ENCODE measurements at regions not wholly inside any gene's neighbourhood (a gene's known extent, or its start where the extent isn't known, plus 50 kb on each side); places are given as distances from the start of the nearest gene placed in this dataset.

DNA sequence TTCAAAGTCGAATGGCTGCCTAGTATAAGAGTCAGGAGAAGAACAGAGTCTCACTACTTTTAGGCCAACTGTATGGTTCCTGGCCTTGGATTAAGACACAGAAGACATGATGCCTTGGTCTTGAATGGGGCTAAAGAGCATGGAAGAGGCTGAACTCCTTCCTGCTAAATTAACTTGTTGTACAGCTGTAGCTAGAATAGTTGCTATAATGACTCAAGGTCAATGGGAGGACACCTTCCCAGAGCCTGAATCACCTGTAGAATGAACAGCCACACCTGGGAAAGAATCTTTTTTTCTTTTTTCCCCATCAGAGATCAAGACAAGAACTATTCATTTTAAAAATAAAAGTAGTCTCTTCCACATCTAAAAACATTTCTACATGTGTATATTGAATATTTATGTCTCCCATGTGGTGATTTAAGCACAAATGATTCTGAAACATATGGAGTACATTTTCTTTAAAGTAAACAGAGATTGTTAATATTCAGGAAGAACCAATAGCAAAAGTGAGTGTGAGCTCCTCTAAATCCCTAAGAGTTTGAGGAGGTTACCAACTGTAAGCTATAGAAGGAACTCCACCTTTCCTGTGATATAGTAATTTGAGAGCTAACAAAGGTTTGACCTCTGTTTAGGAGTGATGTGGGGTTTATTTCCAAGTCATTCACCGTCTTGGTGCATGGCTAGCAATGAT, 191.3 kb downstream of the TGFB2 start:
- no peak for DNase-seq (ENCODE audit: extremely low spot score)
- POLR2A ChIA-PET = no interaction called here
- CTCF ChIA-PET = interaction anchor here (2.1 kb wide), 1 partner anchor 57 kb away, joined by 5 read pairs; no protein-coding TSS in a partner anchor
- TF ChIP-seq, protein P1, sequence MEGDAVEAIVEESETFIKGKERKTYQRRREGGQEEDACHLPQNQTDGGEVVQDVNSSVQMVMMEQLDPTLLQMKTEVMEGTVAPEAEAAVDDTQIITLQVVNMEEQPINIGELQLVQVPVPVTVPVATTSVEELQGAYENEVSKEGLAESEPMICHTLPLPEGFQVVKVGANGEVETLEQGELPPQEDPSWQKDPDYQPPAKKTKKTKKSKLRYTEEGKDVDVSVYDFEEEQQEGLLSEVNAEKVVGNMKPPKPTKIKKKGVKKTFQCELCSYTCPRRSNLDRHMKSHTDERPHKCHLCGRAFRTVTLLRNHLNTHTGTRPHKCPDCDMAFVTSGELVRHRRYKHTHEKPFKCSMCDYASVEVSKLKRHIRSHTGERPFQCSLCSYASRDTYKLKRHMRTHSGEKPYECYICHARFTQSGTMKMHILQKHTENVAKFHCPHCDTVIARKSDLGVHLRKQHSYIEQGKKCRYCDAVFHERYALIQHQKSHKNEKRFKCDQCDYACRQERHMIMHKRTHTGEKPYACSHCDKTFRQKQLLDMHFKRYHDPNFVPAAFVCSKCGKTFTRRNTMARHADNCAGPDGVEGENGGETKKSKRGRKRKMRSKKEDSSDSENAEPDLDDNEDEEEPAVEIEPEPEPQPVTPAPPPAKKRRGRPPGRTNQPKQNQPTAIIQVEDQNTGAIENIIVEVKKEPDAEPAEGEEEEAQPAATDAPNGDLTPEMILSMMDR (IDR thresholded peaks at IDR 0.05; ENCODE audit: control extremely low read depth, extremely low read depth, low read depth, missing control alignments) = no peak

GRCh38 chr1:218537122-218537913, 192.2 kb downstream of the TGFB2 start:
- POLR2A ChIA-PET = no interaction called here
- DNase-seq (ENCODE audit: extremely low spot score) = no peak
- TF ChIP-seq, protein P1 (IDR thresholded peaks at IDR 0.05; ENCODE audit: control extremely low read depth, extremely low read depth, low read depth, missing control alignments) = no peak
- CTCF ChIA-PET = interaction anchor here (2.1 kb wide), 1 partner anchor 58 kb away, joined by 5 read pairs; no protein-coding TSS in a partner anchor

GRCh38 chr1:218538341-218538740, 193.2 kb downstream of the TGFB2 start:
- POLR2A ChIA-PET = no interaction called here
- no peak for DNase-seq (ENCODE audit: extremely low spot score)
- CTCF ChIA-PET = no interaction called here
- TF ChIP-seq, protein P1 (IDR thresholded peaks at IDR 0.05; ENCODE audit: control extremely low read depth, extremely low read depth, low read depth, missing control alignments) = no peak

- DNase-seq (ENCODE audit: extremely low spot score) = no peak
- TF ChIP-seq, protein P1 (IDR thresholded peaks at IDR 0.05; ENCODE audit: control extremely low read depth, extremely low read depth, low read depth, missing control alignments) = no peak
- POLR2A ChIA-PET = no interaction called here
- CTCF ChIA-PET = no interaction called here
These were observed 201.2 kb downstream of the TGFB2 start for GRCh38 chr1:218546314-218546713.

GRCh38 chr1:218547957-218548730, 203.0 kb downstream of the TGFB2 start:
- ChIA-PET POLR2A (no interaction called here), CTCF (interaction anchor here (1.3 to 2.4 kb wide), 2 partner anchors 18 to 42 kb away, joined by 3 to 5 read pairs; no protein-coding TSS in a partner anchor)
- DNase-seq (ENCODE audit: extremely low spot score) = no peak
- TF ChIP-seq, protein P1 (IDR thresholded peaks at IDR 0.05; ENCODE audit: control extremely low read depth, extremely low read depth, low read depth, missing control alignments) = no peak

GRCh38 chr1:218548764-218549163, 203.6 kb downstream of the TGFB2 start:
- DNase-seq (ENCODE audit: extremely low spot score) = no peak
- POLR2A ChIA-PET = no interaction called here
- CTCF ChIA-PET = interaction anchor here (1.3 to 2.4 kb wide), 2 partner anchors 19 to 42 kb away, joined by 3 to 5 read pairs; no protein-coding TSS in a partner anchor
- TF ChIP-seq, protein P1 (IDR thresholded peaks at IDR 0.05; ENCODE audit: control extremely low read depth, extremely low read depth, low read depth, missing control alignments) = no peak

All from GM10248 (cell line).